22Rv1 (cell line): ENCODE measurements at regions not wholly inside any gene's neighbourhood (a gene's known extent, or its start where the extent isn't known, plus 50 kb on each side); places are given as distances from the start of the nearest gene placed in this dataset.

Source experiments
- CTCF ChIP-seq: fragments of 450-650 bp; IDR thresholded peaks from 2 replicates; pipeline ENCODE4 v1.5.1; 2017; ENCODE audit warnings: mild to moderate bottlenecking
- ZFX ChIP-seq: fragments of 450-650 bp; IDR thresholded peaks from 2 replicates; pipeline ENCODE4 v1.6.1; 2017; ENCODE audit warnings: antibody characterized with exemption, borderline replicate concordance

GRCh38 chr4:187767687-187768086, 227.9 kb upstream of the ZFP42 start:
- TF ChIP-seq CTCF = no peak
- no peak for TF ChIP-seq ZFX
